CD4-positive, alpha-beta T cell treated with Interferon alpha-2 for 1 hour (primary cell): ENCODE measurements at regions not wholly inside any gene's neighbourhood (a gene's known extent, or its start where the extent isn't known, plus 50 kb on each side); places are given as distances from the start of the nearest gene placed in this dataset.

Experiments used
- DNase-seq, 2 donors: peaks; one replicate each; pipeline ENCODE4 v3.0.0-alpha.2; 2020 to 2022

GRCh38 chr1:5367306-5367705 lies 624.9 kb downstream of the NPHP4 start:
- DNase-seq, result no peak

- no peak for DNase-seq
These were observed 626.5 kb downstream of the NPHP4 start for GRCh38 chr1:5365751-5366150.

GRCh38 chr1:5364591-5364990 lies 627.6 kb downstream of the NPHP4 start:
- DNase-seq, result no peak

DNA sequence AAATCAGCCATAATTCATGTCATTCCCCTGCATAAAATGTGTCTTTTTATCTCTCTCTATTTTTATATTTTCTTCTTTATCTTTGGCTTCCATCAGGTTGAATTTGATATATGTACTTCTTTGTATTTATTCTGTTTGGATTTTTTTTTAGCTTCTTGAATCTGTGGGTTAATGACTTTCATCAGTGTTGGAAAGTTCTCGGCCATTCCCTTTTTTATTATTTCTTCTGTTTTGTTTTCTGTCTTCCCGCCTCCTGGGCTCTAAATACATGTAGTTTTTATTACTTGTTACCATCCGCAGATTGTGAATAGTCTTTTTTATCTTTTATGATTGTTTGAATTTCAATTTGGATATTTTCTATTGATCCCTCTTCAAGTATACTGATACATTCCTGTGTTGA lies 637.5 kb downstream of the NPHP4 start:
- DNase-seq, result no peak

DNA sequence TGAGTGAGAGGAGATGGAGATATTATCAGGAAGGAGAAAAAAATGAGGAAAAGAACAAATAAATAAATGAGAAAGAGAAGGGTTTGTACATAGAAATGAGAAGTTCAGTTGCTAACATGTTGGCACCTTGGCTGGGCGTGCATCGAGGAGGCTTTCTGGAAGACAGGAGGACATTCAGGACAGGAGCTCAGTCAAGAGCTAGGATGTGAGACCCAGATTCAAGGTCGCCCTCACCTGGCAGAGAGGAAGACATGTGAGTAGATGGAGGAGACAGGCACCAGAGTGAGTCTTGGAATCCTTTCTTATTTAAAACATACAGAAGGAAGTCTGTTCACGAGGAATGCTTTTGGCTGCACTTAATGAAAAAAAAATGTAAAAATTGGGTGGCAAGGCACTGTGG lies 640.9 kb downstream of the NPHP4 start:
- DNase-seq, result no peak

DNA sequence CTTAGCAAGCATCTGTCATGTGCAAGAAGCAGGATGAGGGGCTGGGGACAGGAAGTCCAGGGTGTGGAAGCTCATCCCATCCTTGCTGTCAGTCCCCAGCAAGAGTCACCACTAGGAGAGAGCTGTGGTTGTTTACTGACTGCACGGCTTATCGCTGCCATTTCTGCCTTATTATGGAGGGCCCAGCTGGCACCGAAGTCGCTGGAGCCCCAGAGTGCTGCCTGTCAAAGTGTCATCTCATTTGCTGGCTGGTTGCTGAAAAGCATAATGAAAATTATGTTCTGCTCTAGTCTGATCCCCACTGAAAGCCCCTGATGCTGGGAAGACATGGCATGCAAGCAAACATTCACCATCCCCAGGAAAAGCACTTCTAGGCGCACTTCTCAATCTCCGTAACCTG lies 642.7 kb downstream of the NPHP4 start:
- DNase-seq, result no peak

- peak in 1 of 2 donors; percentile 21 for DNase-seq
These were observed 643.3 kb downstream of the NPHP4 start for GRCh38 chr1:5348732-5349465.

DNA sequence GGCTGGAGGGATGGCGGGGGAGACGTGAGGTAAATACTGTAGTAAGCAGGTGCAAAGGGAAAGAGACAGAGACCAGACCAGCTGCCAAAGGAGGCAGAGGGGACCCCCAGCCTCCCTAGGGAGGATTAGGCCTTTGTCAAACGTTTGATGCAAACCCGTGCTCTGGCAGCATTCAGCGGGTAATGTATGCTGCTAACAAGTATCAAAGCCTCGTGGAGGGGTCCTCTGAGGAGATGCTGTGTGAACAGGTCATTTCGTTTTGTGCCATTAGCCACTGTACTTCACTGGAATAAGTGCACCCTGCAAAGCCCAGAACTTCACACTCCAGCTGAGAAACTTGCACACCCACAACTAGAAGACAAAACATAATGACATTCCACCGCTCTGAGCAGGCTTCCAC lies 644.5 kb downstream of the NPHP4 start:
- DNase-seq, result no peak

GRCh38 chr1:5345556-5345955 lies 646.7 kb downstream of the NPHP4 start:
- no peak for DNase-seq

DNA sequence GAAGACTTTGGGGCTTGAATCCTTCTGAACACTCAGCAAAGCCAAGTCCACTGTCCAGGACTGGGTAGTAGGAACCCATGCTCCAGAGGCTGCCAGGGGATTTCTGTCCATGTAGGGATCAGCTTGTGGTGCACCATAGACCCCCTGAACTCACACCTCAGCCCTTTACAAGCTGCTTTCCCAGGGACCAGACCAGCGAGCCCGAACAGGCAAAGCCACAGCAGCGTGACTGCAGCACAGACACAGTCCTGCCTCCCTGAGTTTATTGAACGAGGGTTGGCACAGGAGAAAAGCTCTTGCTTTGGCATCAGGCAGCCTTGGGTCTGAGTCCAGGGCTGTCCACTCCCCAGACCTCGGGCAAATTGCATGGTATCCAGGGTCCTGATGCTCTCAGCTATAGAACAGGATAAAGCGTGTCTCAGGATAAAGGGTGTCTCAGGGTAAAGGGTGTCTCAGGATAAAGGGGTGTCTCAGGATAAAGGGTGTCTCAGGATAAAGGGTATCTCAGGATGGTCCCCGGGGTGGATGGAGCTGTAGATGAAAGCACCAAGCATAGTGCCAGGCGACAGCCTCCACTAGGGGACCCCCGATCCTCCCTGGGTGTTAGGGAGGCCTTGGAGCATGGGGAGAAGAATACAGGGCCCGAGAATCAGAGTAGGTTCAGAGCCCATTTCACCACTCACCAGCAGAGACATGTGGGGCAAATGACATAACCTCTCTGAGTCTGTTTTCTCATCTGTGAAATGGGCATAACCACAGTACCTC lies 648.8 kb downstream of the NPHP4 start:
- no peak for DNase-seq

DNA sequence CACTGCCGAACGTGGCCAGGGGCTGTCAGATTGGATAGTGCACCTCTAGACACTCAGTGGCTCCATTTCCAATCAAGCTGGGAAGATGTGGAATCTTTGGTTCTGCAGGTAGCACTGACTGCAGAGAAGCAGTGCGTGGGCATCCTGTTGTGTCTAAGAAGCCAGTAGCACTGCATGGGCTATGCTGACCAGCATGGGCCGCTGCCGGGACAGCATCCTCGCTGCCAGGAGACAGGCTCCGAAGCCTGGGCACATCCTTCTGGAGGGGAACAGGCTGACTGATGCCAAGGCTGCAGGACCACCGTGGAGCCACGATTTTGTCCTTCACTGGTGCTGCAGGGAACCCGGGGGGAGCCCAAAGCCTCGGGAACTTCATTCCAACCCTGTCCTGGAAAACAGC lies 649.4 kb downstream of the NPHP4 start:
- DNase-seq, result no peak

DNA sequence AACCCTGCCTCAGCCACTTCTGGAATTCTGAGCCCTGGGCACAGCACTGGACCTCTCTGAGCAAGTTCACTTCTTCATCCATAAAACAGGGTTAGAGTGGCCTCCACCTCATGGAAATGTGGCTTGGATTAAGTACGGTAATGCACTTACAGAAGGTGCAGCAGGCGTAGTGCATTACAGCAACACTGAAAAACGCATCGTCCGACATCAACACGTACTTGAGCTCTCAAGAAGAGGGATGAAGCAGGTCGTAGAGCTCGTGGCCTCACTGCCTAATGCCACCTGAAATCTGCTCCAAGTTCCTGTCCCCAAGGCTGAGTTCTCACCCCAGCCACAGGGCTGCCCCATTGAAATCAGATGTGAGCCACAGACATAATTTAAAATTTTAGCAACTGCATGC lies 650.1 kb downstream of the NPHP4 start:
- DNase-seq, result no peak

DNA sequence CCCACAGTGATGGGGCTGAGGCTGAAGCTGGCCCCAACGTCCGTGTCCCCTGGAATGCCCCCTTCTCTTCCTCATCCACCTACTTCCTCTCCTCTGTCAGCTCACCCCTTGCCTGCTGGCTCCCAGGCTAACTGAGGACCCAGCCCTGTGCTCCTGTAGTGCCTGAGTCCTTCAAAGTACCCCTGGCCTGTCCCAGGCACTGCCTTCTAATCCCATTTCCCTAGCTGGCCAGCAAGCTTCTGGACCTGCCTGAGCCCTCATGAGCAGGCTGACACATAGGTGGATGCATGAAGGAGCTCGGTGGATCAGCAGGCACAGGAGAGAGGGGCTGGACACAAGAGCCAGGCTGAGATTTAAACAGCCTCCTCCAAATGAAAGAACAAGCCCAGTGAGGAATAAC lies 650.8 kb downstream of the NPHP4 start:
- no peak for DNase-seq

DNA sequence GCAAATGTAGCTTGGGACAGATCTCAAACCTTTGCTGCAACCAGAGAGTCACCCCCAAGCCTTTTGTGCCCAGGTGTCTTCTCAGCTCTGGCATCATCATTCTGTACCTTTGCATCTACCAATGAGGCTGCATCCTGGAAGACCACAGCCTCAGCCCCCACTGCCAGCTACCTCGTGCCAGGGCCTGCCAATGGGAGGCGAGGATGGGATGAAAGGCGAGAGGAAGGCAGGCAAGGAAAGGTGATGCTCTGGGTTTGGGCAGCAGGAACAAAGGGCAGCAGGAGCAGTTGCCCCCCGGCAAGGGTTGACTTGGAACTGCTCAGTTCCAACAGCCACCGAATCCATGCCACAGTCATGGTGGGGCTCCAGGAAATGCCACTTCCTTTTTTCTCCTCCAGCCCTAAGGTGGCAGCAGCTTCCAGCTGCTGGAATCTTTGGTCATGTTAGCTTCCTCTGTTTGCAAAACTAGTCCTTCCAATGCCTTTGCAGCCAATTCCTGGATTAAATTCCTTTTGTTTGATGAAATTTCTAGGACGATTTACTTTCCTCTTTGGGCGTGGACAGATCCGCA lies 651.6 kb downstream of the NPHP4 start:
- no peak for DNase-seq

DNA sequence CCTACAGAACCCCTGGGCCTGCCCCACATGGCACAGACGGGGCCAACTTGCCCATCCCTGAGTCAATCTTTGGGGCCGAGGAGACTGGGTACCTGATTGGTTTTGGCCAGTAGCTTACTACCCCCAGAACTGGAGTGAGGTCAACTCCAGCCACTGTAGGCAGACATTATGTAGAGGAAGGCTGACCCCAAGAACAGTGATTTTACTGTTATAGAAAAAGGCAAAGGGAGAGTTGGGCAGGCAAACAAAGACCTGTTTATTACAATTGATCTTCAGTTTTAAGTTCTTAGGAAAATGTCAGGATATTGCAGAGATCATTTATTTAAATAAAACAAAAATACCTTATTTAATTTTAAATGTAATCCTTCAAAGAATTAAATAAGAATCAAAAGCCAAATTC lies 653.8 kb downstream of the NPHP4 start:
- no peak for DNase-seq

DNA sequence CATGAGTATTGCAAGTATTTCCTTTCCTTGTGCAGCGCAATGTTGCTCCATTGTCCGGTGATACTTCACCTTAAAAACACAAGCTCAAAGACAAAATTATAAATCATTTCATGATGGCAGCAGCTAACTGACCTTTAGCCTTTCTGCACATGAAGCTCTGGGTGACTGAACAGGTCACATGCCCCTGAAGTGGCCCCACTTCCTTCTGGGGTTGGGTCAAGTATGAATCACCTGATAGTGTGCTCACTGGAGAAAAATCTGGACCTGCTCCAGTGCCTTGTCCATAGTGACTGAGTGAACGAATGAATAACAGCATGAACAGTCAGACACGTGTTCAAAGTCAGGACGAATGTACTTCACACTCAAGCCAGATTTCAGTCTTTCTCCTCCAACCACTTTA lies 658.9 kb downstream of the NPHP4 start:
- no peak for DNase-seq

- DNase-seq, result no peak
These were observed 661.1 kb downstream of the NPHP4 start for GRCh38 chr1:5331101-5331500.

GRCh38 chr1:5329068-5329739 lies 663.0 kb downstream of the NPHP4 start:
- peak in 1 of 2 donors; percentile 20 for DNase-seq

GRCh38 chr1:5324883-5325282 lies 667.3 kb downstream of the NPHP4 start:
- DNase-seq, result no peak

DNA sequence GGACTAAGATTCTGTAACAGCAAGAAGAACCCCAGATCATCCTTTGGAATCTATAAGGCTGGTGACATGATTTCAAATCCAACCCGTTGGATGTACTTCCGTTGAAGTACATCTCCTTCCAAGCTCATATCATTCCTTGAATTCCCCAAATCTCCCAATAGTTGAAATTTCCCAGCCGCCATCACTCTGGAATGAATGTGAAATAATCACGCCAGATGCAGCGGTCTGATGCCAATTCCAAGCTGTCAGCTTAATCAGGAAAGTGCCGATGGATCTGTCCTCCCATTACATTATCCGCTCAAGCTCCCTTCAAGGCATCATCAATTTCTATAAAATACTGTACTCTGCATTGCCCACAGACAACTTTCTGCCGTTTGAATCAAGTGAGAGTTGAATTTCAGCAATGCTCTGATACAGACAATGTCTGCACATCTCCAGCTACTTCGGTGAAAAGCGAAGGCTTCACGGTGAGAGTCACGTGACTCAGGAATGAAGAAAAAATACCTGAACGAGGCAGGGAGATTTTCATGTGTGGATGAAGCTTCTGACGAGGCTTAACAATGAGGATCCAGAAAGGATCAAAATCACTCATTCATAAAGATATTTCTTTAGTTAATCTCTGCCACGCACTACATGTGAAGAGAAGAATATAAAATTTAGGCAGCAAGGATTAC lies 663.9 kb downstream of the AJAP1 start:
- DNase-seq, result no peak

GRCh38 chr1:5317391-5317790 lies 663.0 kb downstream of the AJAP1 start:
- no peak for DNase-seq

GRCh38 chr1:5312862-5313261 lies 658.5 kb downstream of the AJAP1 start:
- no peak for DNase-seq

DNA sequence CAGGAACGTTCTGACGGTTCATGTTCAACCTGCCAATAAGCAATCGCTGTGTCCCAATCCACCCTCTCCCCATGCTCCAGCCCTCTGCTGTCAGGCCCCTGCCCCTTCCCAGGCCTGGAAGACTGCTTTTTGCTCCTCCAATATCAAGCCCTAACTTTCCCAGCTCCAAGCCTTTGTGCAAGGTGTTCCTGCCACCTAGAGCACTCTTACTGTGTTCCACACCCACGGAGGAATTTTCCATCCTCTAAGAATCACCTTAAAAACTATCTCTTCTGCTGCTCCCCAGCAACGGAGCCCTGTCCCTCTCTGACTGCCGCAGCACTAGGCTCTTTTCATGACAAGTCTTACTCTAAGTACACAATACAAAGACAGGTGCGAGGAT lies 657.9 kb downstream of the AJAP1 start:
- no peak for DNase-seq
